ENCODE measurements at regions not wholly inside any gene's neighbourhood (a gene's known extent, or its start where the extent isn't known, plus 50 kb on each side); places are given as distances from the start of the nearest gene placed in this dataset.

DNA sequence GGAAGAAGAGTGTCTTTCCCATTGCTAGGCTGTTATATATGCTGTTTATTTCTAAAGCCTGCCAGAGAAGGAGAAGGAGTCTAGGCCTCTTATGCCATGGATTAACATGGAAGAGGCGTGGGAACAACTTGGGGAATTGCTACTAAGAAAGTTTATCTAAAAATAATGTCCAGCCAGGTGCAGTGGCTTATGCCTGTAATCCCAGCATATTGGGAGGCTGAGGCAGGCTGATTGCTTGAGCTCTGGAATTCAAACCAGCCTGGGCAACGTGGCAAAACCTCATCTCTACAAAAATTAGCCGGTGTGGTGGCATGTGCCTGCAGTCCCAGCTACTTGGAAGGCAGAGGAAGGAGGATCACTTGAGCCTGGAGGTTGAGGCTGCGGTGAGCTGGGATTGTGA is 51.7 kb upstream of the ARPP19 start:
- no peaks in the 10 kb centered on the region for H3K9me2 ChIP-seq (ENCODE audit: low read depth, low read length)
- H3K27me3 ChIP-seq (ENCODE audit: insufficient read depth, low read length), result no peaks in the 10 kb centered on the region
- no peaks in the 10 kb centered on the region for H4K20me1 ChIP-seq (ENCODE audit: insufficient read depth, low read length)
- no peak overlapping the region for H2AFZ ChIP-seq (ENCODE audit: low read length)
- 0 out of 2 replicates have a peak, but pooled peaks cover 4% of the 10 kb centered on the region for H3K79me2 ChIP-seq (ENCODE audit: insufficient read depth, low read length)
- H3F3A ChIP-seq (ENCODE audit: insufficient read depth, low read length), result no peaks in the 10 kb centered on the region
- no peak overlapping the region for H3K9ac ChIP-seq (ENCODE audit: low read length)
- no peak overlapping the region for H3K4me3 ChIP-seq (ENCODE audit: low read depth, low read length, poor library complexity, severe bottlenecking)
- no peaks in the 10 kb centered on the region for H3K9me3 ChIP-seq (ENCODE audit: low read length)
- no peak overlapping the region for H3K4me2 ChIP-seq (ENCODE audit: low read length)
- H3K36me3 ChIP-seq (ENCODE audit: insufficient read depth, low read length), result peaks cover 87% of the 10 kb centered on the region
- no peak for TF ChIP-seq EZH2 (IDR thresholded peaks at IDR 0.05; ENCODE audit: borderline replicate concordance, low read length)
- TF ChIP-seq, protein P1, sequence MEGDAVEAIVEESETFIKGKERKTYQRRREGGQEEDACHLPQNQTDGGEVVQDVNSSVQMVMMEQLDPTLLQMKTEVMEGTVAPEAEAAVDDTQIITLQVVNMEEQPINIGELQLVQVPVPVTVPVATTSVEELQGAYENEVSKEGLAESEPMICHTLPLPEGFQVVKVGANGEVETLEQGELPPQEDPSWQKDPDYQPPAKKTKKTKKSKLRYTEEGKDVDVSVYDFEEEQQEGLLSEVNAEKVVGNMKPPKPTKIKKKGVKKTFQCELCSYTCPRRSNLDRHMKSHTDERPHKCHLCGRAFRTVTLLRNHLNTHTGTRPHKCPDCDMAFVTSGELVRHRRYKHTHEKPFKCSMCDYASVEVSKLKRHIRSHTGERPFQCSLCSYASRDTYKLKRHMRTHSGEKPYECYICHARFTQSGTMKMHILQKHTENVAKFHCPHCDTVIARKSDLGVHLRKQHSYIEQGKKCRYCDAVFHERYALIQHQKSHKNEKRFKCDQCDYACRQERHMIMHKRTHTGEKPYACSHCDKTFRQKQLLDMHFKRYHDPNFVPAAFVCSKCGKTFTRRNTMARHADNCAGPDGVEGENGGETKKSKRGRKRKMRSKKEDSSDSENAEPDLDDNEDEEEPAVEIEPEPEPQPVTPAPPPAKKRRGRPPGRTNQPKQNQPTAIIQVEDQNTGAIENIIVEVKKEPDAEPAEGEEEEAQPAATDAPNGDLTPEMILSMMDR (IDR thresholded peaks at IDR 0.05; ENCODE audit: low read length), result no peak
- no peaks in the 10 kb centered on the region for H3K4me1 ChIP-seq (ENCODE audit: insufficient read depth, low read length, severe bottlenecking)
- no peak overlapping the region for H3K27ac ChIP-seq (ENCODE audit: low read depth, low read length, poor library complexity, severe bottlenecking)
